HepG2 (cell line): ENCODE measurements at regions not wholly inside any gene's neighbourhood (a gene's known extent, or its start where the extent isn't known, plus 50 kb on each side); places are given as distances from the start of the nearest gene placed in this dataset.

ENCODE experiments used
- ATAC-seq: fragments of 200-7000 bp; cut with Tn5 transposase; 3 replicates; pipeline ENCODE4 v1.9.1; 2020; ENCODE audit warnings: mild to moderate bottlenecking, moderate library complexity
- BruUV-seq: library from RNA; stranded (reverse); fragments of 400-500 nt; replicated peaks from 2 replicates; lab custom pipeline; 2021; lab: Mats Ljungman, UMichigan
- CTCF ChIA-PET: fragments of 300-600 bp; formaldehyde crosslinking; extraction: SDS; loops from one replicate; lab custom pipeline; 2021; ENCODE audit warnings: low total read pairs, inconsistent platforms, low intra/inter-chr PET ratio; lab: Yijun Ruan, JAX
- POLR2A ChIA-PET: fragments of 350-600 bp; sonication (Branson Sonifier 250); formaldehyde crosslinking; loops from one replicate; lab custom pipeline; 2020; ENCODE audit warnings: antibody characterized with exemption, inconsistent platforms; lab: Yijun Ruan, JAX
- DNase-seq: peaks from one replicate; pipeline ENCODE4 v3.0.0-alpha.2; 2015; ENCODE audit warnings: low spot score
- FAIRE-seq: peaks from 3 replicates; lab custom pipeline; 2011; peaks lifted over from hg19 to GRCh38; lab: Jason Lieb, UNC
- H2AFZ ChIP-seq: one replicate; pipeline ENCODE4 v1.6.1; 2011; ENCODE audit warnings: low read length, inconsistent platforms
- H3K27ac ChIP-seq: fragments of 300-600 bp; 3 replicates; pipeline ENCODE4 v1.8.0; 2011; ENCODE audit warnings: mixed run types, mild to moderate bottlenecking, mixed read lengths, low read length, inconsistent platforms; ENCODE audit not compliant: insufficient read depth; ENCODE audit errors: extremely low read length
- H3K27me3 ChIP-seq, 2 experiments: fragments of 200-600 bp in 1 of 2; 2 replicates in 1 of 2; 3 replicates in 1 of 2; pipeline versions ENCODE4 v1.6.0 to v1.8.0; 2011; ENCODE audit warnings: low read length in 2 of 2, mild to moderate bottlenecking in 2 of 2, moderate library complexity in 2 of 2, inconsistent platforms in 1 of 2; ENCODE audit not compliant: insufficient read depth in 2 of 2, control insufficient read depth in 1 of 2
- H3K36me3 ChIP-seq, 2 experiments: fragments of 200-600 bp in 1 of 2; replicated peaks in 1 of 2; 2 replicates in 1 of 2; 3 replicates in 1 of 2; pipeline versions ENCODE4 v1.5.1 to v1.8.0; 2011; ENCODE audit warnings: low read length in 2 of 2, inconsistent platforms in 1 of 2; ENCODE audit not compliant: insufficient read depth in 2 of 2, control insufficient read depth in 1 of 2
- H3K4me1 ChIP-seq: 2 replicates; pipeline ENCODE4 v1.5.1; 2012; ENCODE audit warnings: low read length, inconsistent platforms; ENCODE audit not compliant: insufficient read depth
- H3K4me2 ChIP-seq: 2 replicates; pipeline ENCODE4 v1.6.0; 2011; ENCODE audit warnings: low read depth, low read length, inconsistent platforms
- H3K4me3 ChIP-seq, 3 experiments: fragments of 200-600 bp in 1 of 3; sonication (generic), shearing (Covaris generic) in 1 of 3; replicated peaks in 1 of 3; 2 replicates each; pipeline ENCODE4 v1.5.1; 2011 to 2016; ENCODE audit warnings: low read length in 3 of 3, inconsistent platforms in 2 of 3, low read depth in 2 of 3, mild to moderate bottlenecking in 2 of 3, control low read depth in 1 of 3, mixed read lengths in 1 of 3; ENCODE audit not compliant: insufficient read depth in 1 of 3
- H3K79me2 ChIP-seq: one replicate; pipeline ENCODE4 v1.6.1; 2011; ENCODE audit warnings: low read length, inconsistent platforms; ENCODE audit not compliant: insufficient read depth
- H3K9ac ChIP-seq: 2 replicates; pipeline ENCODE4 v1.6.0; 2011; ENCODE audit warnings: mild to moderate bottlenecking, low read depth, low read length, inconsistent platforms; ENCODE audit not compliant: insufficient read depth
- H3K9me3 ChIP-seq: 2 replicates; pipeline ENCODE4 v1.5.1; 2012; ENCODE audit warnings: mild to moderate bottlenecking, low read length
- H4K20me1 ChIP-seq: 2 replicates; pipeline ENCODE4 v1.6.0; 2011; ENCODE audit warnings: inconsistent platforms, mild to moderate bottlenecking, low read length, moderate library complexity; ENCODE audit not compliant: insufficient read depth
- ATF7 ChIP-seq, 2 experiments: fragments of 450-650 bp in 1 of 2; sonication (generic) in 1 of 2; formaldehyde crosslinking in 1 of 2; IDR thresholded peaks; 2 replicates each; pipeline versions ENCODE4 v1.4.0 to v1.6.1; 2016 to 2020; ENCODE audit warnings: antibody characterized with exemption in 1 of 2, mild to moderate bottlenecking in 1 of 2, missing genetic modification reagents in 1 of 2
- ZNF17 ChIP-seq: sonication (generic); formaldehyde crosslinking; IDR thresholded peaks from 2 replicates; pipeline ENCODE4 v1.5.0; 2020; ENCODE audit warnings: mild to moderate bottlenecking, missing genetic modification reagents
- ZNF256 ChIP-seq: sonication (generic); formaldehyde crosslinking; conservative IDR thresholded peaks from 2 replicates; pipeline ENCODE4 v1.4.0; 2020; ENCODE audit warnings: missing genetic modification reagents
- ZNF629 ChIP-seq: sonication (generic); formaldehyde crosslinking; conservative IDR thresholded peaks from 2 replicates; pipeline ENCODE4 v1.5.0; 2020; ENCODE audit warnings: missing genetic modification reagents
- ZNF768 ChIP-seq: sonication (generic); formaldehyde crosslinking; IDR thresholded peaks from 2 replicates; pipeline ENCODE4 v1.4.0; 2020; ENCODE audit warnings: missing genetic modification reagents
- WGBS: methylation state at CpG from one replicate; pipeline ENCODE4 v1.1.6; 2017; ENCODE audit warnings: low lambda C conversion rate; 5-methylcytosine and 5-hydroxymethylcytosine counted together
- in situ Hi-C: cut with HindIII; loops from 2 replicates; pipeline ENCODE4 v1.10.0; 2017; ENCODE audit warnings: low pct_unique_long_range_greater_than_20kb; ENCODE audit not compliant: extremely low pct_ligation_motif_present
- intact Hi-C: fragments of 100-400 bp; cut with micrococcal nuclease; formaldehyde crosslinking; loops from one replicate; pipeline ENCODE4 v1.10.0; 2022; ENCODE audit not compliant: unreplicated experiment
- TF ChIP-seq, protein P1 (sequence below): sonication (generic); formaldehyde crosslinking; IDR thresholded peaks from 2 replicates; pipeline ENCODE4 v1.4.0; 2020; ENCODE audit warnings: mild to moderate bottlenecking, missing genetic modification reagents
- TF ChIP-seq, protein P2 (sequence below): sonication (generic); formaldehyde crosslinking; IDR thresholded peaks from 2 replicates; pipeline ENCODE4 v1.5.0; 2020; ENCODE audit warnings: missing genetic modification reagents

DNA sequence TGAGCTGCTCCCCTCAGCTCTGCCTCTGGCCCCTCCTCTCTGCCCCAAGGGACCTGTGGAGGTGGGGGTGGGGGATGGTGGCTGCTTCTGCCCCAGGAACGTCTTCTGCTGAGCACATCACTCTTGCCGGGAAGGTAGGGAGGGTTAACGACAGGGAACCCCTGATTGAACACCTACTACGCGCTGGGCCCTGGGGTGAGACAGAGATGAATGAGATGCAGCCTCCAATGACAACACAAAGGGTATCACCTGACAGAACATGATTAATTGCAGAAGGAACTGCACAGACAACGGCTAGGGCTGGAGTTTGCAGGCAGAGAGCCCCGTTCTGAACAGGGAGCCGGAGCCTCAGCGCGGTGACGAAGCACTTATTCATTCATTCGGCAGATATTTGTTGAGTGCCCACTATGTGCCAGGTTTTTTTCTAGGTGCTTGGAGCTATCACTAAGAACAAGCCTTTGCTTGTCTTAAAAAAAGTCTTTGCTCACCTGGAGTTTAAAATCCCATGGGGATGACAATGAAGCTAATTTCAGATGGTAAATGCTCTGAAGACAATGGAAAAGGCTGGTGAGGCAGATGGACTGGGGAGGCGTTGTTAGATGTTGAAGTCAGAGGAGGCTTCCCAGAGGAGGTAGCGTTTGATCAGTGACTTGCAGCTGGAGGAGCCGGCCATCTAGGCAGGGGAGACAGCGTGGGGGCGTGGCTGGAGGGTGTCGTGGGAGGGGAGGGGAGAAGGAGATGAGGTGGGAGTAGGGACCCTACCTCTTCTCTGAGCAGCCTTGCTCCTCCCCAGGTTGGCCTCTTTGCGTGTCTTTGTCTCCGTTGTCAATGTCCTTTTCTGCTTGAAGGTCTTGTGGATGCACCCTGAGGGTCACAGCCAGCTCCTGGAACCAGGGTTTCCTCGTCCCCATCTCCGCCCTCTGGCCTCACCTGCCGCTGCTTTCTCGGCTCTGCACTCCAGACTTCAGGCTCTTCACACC lies 103.1 kb upstream of the CSF3R start:
- Histone ChIP-seq H3K4me1 (no peaks in the 10 kb centered on the region), H3K4me2 (no peak overlapping the region), H4K20me1 (no peaks in the 10 kb centered on the region), H3K27me3 (peaks cover 7 to 62% of the 10 kb centered on the region in 2 experiments), H3K9ac (no peak overlapping the region), H3K36me3 (no peaks in the 10 kb centered on the region), H3K79me2 (no peaks in the 10 kb centered on the region), H3K9me3 (no peaks in the 10 kb centered on the region), H3K27ac (no peak overlapping the region), H3K4me3 (no peak overlapping the region), H2AFZ (no peak overlapping the region)
- intact Hi-C loops: no loop called here
- WGBS: 7% methylated on average over 23 of the region's 24 CpGs
- in situ Hi-C loops: no loop called here
- TF ChIP-seq, protein P1, sequence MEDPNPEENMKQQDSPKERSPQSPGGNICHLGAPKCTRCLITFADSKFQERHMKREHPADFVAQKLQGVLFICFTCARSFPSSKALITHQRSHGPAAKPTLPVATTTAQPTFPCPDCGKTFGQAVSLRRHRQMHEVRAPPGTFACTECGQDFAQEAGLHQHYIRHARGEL: no peak
- no peak for TF ChIP-seq ZNF17 (CRISPR knock-in tag)
- TF ChIP-seq, protein P2, sequence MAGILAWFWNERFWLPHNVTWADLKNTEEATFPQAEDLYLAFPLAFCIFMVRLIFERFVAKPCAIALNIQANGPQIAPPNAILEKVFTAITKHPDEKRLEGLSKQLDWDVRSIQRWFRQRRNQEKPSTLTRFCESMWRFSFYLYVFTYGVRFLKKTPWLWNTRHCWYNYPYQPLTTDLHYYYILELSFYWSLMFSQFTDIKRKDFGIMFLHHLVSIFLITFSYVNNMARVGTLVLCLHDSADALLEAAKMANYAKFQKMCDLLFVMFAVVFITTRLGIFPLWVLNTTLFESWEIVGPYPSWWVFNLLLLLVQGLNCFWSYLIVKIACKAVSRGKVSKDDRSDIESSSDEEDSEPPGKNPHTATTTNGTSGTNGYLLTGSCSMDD (CRISPR knock-in tag): no peak
- TF ChIP-seq ATF7 (IDR thresholded peaks at IDR 0.05): no peak
- TF ChIP-seq ATF7 (CRISPR knock-in tag; IDR thresholded peaks at IDR 0.05): no peak
- BruUV-seq: no TSS peak
- ChIA-PET CTCF (no interaction called here), POLR2A (no interaction called here)
- no peak for ATAC-seq
- no peak for DNase-seq
- no peak for FAIRE-seq

- ATAC-seq: no peak
- Histone ChIP-seq H3K4me2 (no peak overlapping the region), H3K79me2 (no peaks in the 10 kb centered on the region), H3K4me1 (no peaks in the 10 kb centered on the region), H3K36me3 (no peaks in the 10 kb centered on the region), H3K9ac (no peak overlapping the region), H2AFZ (no peak overlapping the region), H3K27me3 (peaks cover 5 to 62% of the 10 kb centered on the region in 2 experiments), H4K20me1 (no peaks in the 10 kb centered on the region), H3K27ac (no peak overlapping the region), H3K9me3 (no peaks in the 10 kb centered on the region), H3K4me3 (no peak overlapping the region)
- intact Hi-C loops: no loop called here
- ChIA-PET POLR2A (no interaction called here), CTCF (no interaction called here)
- TF ChIP-seq ZNF768 (peak; percentile 36; the same call in 1 of the 2 replicates), ZNF629 (CRISPR knock-in tag) (0 out of 2 replicates have a peak, but pooled peaks have one; percentile 44), ZNF256 (no peak)
- no TSS peak for BruUV-seq
- DNase-seq: no peak
- no peak for FAIRE-seq
- in situ Hi-C loops: no loop called here
- 16% methylated on average over 6 of the region's 6 CpGs for WGBS
Observed at GRCh38 chr1:36584874-36585453, 102.3 kb upstream of the CSF3R start.
